Colonic mucosa (tissue), 4 donors: ENCODE measurements at regions not wholly inside any gene's neighbourhood (a gene's known extent, or its start where the extent isn't known, plus 50 kb on each side); places are given as distances from the start of the nearest gene placed in this dataset.

Experiments
- DNase-seq: peaks from one replicate; pipeline ENCODE4 v3.0.0-alpha.2; 2020
- H3K27ac ChIP-seq: fragments of 200-600 bp; one replicate; pipeline ENCODE4 v1.8.0; 2021
- H3K27me3 ChIP-seq: fragments of 200-600 bp; one replicate; pipeline ENCODE4 v1.8.0; 2021
- H3K36me3 ChIP-seq: fragments of 200-600 bp; one replicate; pipeline ENCODE4 v1.8.0; 2021
- H3K4me1 ChIP-seq: fragments of 200-600 bp; one replicate; pipeline ENCODE4 v1.8.0; 2021; ENCODE audit warnings: mild to moderate bottlenecking
- H3K4me3 ChIP-seq: fragments of 200-600 bp; one replicate; pipeline ENCODE4 v1.8.0; 2021
- H3K9ac ChIP-seq, 2 donors: one replicate each; pipeline ENCODE4 v1.7.0; 2013; ENCODE audit warnings: control low read depth in 2 of 2, low read depth in 2 of 2, low read length in 2 of 2
- H3K9me3 ChIP-seq: fragments of 200-600 bp; one replicate; pipeline ENCODE4 v1.8.0; 2021
- intact Hi-C: fragments of 100-400 bp; cut with DNase I; formaldehyde crosslinking; loops from one replicate; pipeline ENCODE4 v1.14.1; 2022
- TF ChIP-seq, protein P1 (sequence below): fragments of 200-600 bp; IDR thresholded peaks from one replicate; pipeline ENCODE4 v1.8.0; 2022; ENCODE audit warnings: antibody characterized with exemption, mild to moderate bottlenecking
- donor health status: healthy.
- donor health status: DM: no; HTN: no; CAD: no.
- donor health status: DM: no; HTN: no; CAD: no.

DNA sequence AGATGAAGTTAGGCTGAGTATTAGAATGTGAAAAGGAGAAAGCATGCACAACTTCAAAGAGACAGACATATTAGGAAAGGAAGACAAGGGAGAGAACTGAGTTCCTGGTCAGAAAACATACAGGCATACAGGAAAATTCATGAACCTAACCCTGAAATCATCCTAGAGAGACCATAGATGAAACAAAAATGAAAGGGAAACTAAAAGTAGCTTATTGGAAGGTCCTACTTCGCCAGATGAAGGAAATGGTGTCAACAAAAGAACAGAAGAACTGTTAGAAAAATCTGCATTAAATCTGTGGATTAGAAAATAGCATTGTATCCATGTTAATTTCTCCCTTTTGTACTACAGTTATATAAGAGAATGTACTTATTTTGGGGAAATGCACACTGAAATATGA is 169.0 kb upstream of the UFM1 start:
- DNase-seq: no peak
- Histone ChIP-seq H3K36me3 (no peaks in the 10 kb centered on the region), H3K4me1 (no peaks in the 10 kb centered on the region), H3K9ac (no peak overlapping the region), H3K27me3 (no peaks in the 10 kb centered on the region), H3K4me3 (no peak overlapping the region), H3K27ac (no peak overlapping the region), H3K9me3 (no peaks in the 10 kb centered on the region)
- intact Hi-C loops: no loop called here
- TF ChIP-seq, protein P1, sequence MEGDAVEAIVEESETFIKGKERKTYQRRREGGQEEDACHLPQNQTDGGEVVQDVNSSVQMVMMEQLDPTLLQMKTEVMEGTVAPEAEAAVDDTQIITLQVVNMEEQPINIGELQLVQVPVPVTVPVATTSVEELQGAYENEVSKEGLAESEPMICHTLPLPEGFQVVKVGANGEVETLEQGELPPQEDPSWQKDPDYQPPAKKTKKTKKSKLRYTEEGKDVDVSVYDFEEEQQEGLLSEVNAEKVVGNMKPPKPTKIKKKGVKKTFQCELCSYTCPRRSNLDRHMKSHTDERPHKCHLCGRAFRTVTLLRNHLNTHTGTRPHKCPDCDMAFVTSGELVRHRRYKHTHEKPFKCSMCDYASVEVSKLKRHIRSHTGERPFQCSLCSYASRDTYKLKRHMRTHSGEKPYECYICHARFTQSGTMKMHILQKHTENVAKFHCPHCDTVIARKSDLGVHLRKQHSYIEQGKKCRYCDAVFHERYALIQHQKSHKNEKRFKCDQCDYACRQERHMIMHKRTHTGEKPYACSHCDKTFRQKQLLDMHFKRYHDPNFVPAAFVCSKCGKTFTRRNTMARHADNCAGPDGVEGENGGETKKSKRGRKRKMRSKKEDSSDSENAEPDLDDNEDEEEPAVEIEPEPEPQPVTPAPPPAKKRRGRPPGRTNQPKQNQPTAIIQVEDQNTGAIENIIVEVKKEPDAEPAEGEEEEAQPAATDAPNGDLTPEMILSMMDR: no peak

DNA sequence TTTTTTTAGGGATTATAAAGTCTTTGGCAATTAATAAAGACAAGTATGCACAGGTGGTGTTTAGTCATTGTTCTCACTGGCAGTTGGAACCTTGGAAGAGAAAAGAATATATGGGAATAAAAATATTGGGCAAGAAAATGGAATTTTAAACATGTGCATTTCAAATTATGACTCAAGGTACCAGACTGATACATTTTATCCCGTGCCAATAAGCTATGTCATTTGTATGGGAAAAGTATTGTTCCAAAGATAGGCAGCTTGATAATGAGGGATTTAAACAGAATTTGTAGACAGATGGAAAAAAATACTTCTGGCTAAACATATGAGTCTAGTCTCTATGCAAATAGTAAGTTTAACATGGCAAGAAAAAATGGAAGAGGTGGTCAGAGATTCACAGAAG is 169.5 kb upstream of the UFM1 start:
- Histone ChIP-seq H3K4me1 (no peaks in the 10 kb centered on the region), H3K27me3 (no peaks in the 10 kb centered on the region), H3K9ac (no peak overlapping the region), H3K36me3 (no peaks in the 10 kb centered on the region), H3K9me3 (no peaks in the 10 kb centered on the region), H3K4me3 (no peak overlapping the region), H3K27ac (no peak overlapping the region)
- TF ChIP-seq, protein P1: no peak
- DNase-seq: no peak
- intact Hi-C loops: no loop called here

DNA sequence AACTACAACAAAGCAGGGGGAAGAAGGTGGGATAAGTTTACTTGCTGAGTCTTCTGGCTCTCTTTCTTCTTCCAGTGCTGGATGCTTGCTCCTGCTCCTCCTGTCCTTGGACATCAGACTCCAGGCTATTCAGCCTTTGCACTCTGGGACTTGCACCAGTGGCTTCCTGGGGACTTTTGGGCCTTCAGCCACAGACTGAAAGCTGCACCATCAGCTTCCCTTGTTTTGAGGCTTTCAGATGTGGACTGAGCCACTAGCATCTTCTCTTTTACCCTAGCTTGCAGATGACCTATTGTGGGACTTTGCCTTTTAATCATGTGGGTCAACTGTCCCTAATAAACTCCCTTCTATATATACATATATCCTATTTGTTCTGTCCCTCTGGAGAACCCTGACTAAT is 173.0 kb upstream of the UFM1 start:
- no peak overlapping the region for H3K9ac ChIP-seq
- no peak overlapping the region for H3K4me3 ChIP-seq
- H3K36me3 ChIP-seq: no peaks in the 10 kb centered on the region
- intact Hi-C loops: no loop called here
- no peaks in the 10 kb centered on the region for H3K4me1 ChIP-seq
- no peaks in the 10 kb centered on the region for H3K27me3 ChIP-seq
- no peaks in the 10 kb centered on the region for H3K9me3 ChIP-seq
- no peak for DNase-seq
- TF ChIP-seq, protein P1: no peak
- no peak overlapping the region for H3K27ac ChIP-seq

DNA sequence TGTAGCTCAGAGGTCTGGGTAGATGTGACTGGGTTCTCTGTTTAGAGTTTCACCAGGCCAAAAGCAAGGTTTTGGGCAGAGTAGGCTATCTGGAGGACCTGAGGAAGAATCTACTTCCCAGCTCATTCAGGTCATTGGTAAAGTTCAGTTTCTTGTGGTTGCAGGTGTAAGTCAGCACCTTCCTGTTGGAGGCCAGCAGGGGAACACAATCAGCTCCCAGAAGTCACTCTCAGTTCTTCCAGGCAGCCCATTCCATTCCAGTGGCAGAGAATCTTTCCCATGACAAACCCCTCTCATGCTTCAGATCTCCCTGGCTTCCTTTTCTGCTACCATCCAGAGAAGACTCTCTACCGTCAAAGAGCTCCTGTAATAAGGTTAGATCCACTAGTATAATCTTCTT is 176.2 kb upstream of the UFM1 start:
- H3K9ac ChIP-seq: no peak overlapping the region
- TF ChIP-seq, protein P1: no peak
- H3K4me3 ChIP-seq: no peak overlapping the region
- no peaks in the 10 kb centered on the region for H3K36me3 ChIP-seq
- no peak overlapping the region for H3K27ac ChIP-seq
- H3K9me3 ChIP-seq: no peaks in the 10 kb centered on the region
- no peaks in the 10 kb centered on the region for H3K4me1 ChIP-seq
- H3K27me3 ChIP-seq: no peaks in the 10 kb centered on the region
- no peak for DNase-seq
- intact Hi-C loops: no loop called here

DNA sequence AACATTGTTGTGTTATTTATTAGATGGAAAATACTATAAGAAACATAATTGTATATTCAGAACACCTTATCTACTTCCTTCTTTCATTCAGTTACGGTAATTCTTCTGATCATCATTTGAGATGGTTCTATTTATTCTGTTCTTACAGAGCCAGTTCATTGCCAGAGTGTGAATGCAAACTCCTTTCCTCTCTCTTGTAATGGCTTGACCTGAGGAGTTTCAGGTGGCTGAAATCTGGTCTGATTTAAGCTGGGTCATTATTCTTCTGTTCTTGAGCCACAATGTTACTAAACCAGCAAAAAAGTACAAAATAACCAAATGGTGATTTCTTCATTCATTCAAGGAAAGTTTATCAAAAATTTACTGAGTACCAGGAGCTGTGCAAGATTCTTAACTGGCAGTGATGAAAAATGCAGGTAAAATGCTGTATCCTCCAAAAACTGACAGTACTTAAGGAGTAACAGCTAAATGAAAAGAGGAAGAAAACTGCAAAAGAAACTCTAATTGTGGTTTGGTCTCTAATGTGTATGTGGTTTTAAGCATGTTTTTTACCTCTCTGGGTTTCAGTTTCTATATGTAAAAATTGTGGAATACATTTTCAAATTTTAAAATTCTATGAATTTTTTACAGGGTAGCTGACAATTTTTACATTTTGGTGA is 182.4 kb upstream of the UFM1 start:
- DNase-seq: no peak
- intact Hi-C loops: no loop called here
- H3K9me3 ChIP-seq: no peaks in the 10 kb centered on the region
- no peak overlapping the region for H3K4me3 ChIP-seq
- no peaks in the 10 kb centered on the region for H3K27me3 ChIP-seq
- H3K9ac ChIP-seq: no peak overlapping the region
- no peaks in the 10 kb centered on the region for H3K36me3 ChIP-seq
- no peaks in the 10 kb centered on the region for H3K4me1 ChIP-seq
- TF ChIP-seq, protein P1: no peak
- no peak overlapping the region for H3K27ac ChIP-seq
